ENCODE measurements at regions not wholly inside any gene's neighbourhood (a gene's known extent, or its start where the extent isn't known, plus 50 kb on each side); places are given as distances from the start of the nearest gene placed in this dataset.

GRCh38 chr3:107061466-107061865, 315.8 kb upstream of the CCDC54 start:
- no peak for TF ChIP-seq CTCF (IDR thresholded peaks at IDR 0.05; ENCODE audit: insufficient read depth, low read depth, low read length)
- DNase-seq (ENCODE audit: low read depth) = no peak
- no peak overlapping the region for H3K4me3 ChIP-seq (ENCODE audit: low read depth, low read length)

- TF ChIP-seq CTCF (IDR thresholded peaks at IDR 0.05; ENCODE audit: insufficient read depth, low read depth, low read length) = no peak
- no peak overlapping the region for H3K4me3 ChIP-seq (ENCODE audit: low read depth, low read length)
- DNase-seq (ENCODE audit: low read depth) = no peak
These were observed 314.9 kb upstream of the CCDC54 start for GRCh38 chr3:107062310-107062709.

GRCh38 chr3:107062787-107063186, 314.5 kb upstream of the CCDC54 start:
- no peak for TF ChIP-seq CTCF (IDR thresholded peaks at IDR 0.05; ENCODE audit: insufficient read depth, low read depth, low read length)
- H3K4me3 ChIP-seq (ENCODE audit: low read depth, low read length) = no peak overlapping the region
- DNase-seq (ENCODE audit: low read depth) = no peak

- no peak for TF ChIP-seq CTCF (IDR thresholded peaks at IDR 0.05; ENCODE audit: insufficient read depth, low read depth, low read length)
- no peak for DNase-seq (ENCODE audit: low read depth)
- no peak overlapping the region for H3K4me3 ChIP-seq (ENCODE audit: low read depth, low read length)
These were observed 313.9 kb upstream of the CCDC54 start for GRCh38 chr3:107063351-107063750.

- no peak overlapping the region for H3K4me3 ChIP-seq (ENCODE audit: low read depth, low read length)
- TF ChIP-seq CTCF (IDR thresholded peaks at IDR 0.05; ENCODE audit: insufficient read depth, low read depth, low read length) = peak; percentile 90
- peak; percentile 75 for DNase-seq (ENCODE audit: low read depth)
These were observed 312.7 kb upstream of the CCDC54 start for GRCh38 chr3:107064405-107065060.

GRCh38 chr3:107065094-107065861, 312.0 kb upstream of the CCDC54 start:
- no peak overlapping the region for H3K4me3 ChIP-seq (ENCODE audit: low read depth, low read length)
- DNase-seq (ENCODE audit: low read depth) = no peak
- no peak for TF ChIP-seq CTCF (IDR thresholded peaks at IDR 0.05; ENCODE audit: insufficient read depth, low read depth, low read length)
